CD14-positive monocyte (primary cell): ENCODE measurements at regions not wholly inside any gene's neighbourhood (a gene's known extent, or its start where the extent isn't known, plus 50 kb on each side); places are given as distances from the start of the nearest gene placed in this dataset.

Experiments
- DNase-seq, 3 donors: peaks; one replicate each; pipeline ENCODE4 v3.0.0-alpha.2; 2011 to 2022
- H2AFZ ChIP-seq: 2 replicates; pipeline ENCODE4 v1.6.0; 2012; ENCODE audit warnings: mild to moderate bottlenecking, low read depth, low read length, inconsistent platforms; ENCODE audit not compliant: insufficient read depth, poor library complexity, severe bottlenecking
- H3K27ac ChIP-seq, 2 donors: 1 replicate in 1 of 2; 2 replicates in 1 of 2; pipeline ENCODE4 v1.5.1; 2012 to 2013; ENCODE audit warnings: low read length in 2 of 2, control low read depth in 1 of 2, inconsistent platforms in 1 of 2, low read depth in 1 of 2, mild to moderate bottlenecking in 1 of 2
- H3K27me3 ChIP-seq, 2 donors: one replicate each; pipeline versions ENCODE4 v1.6.0 to v1.6.1; 2011 to 2013; ENCODE audit warnings: low read length in 2 of 2; ENCODE audit not compliant: control insufficient read depth in 2 of 2, insufficient read depth in 2 of 2
- H3K36me3 ChIP-seq, 2 donors: replicated peaks in 1 of 2; 1 replicate in 1 of 2; 2 replicates in 1 of 2; pipeline versions ENCODE4 v1.5.1 to v1.6.1; 2012 to 2013; ENCODE audit warnings: low read length in 2 of 2, control low read depth in 1 of 2, inconsistent platforms in 1 of 2, mild to moderate bottlenecking in 1 of 2; ENCODE audit not compliant: insufficient read depth in 2 of 2, control insufficient read depth in 1 of 2
- H3K4me1 ChIP-seq, 2 donors: 1 replicate in 1 of 2; 2 replicates in 1 of 2; pipeline versions ENCODE4 v1.5.1 to v1.6.1; 2012 to 2013; ENCODE audit warnings: low read length in 2 of 2, control low read depth in 1 of 2, inconsistent platforms in 1 of 2, mild to moderate bottlenecking in 1 of 2, moderate library complexity in 1 of 2; ENCODE audit not compliant: insufficient read depth in 2 of 2, control insufficient read depth in 1 of 2
- H3K4me2 ChIP-seq: replicated peaks from 2 replicates; pipeline ENCODE3; 2012; ENCODE audit warnings: low read length, moderate library complexity, mild to moderate bottlenecking; ENCODE audit not compliant: poor library complexity, severe bottlenecking; ENCODE audit errors: extremely low read depth
- H3K4me3 ChIP-seq, 3 experiments: fragments of 200-600 bp in 1 of 3; sonication (generic) in 1 of 3; replicated peaks in 1 of 3; 1 replicate in 2 of 3; 2 replicates in 1 of 3; pipeline ENCODE4 v1.5.1; 2011 to 2013; ENCODE audit warnings: low read length in 3 of 3, mild to moderate bottlenecking in 3 of 3, control low read depth in 2 of 3, low read depth in 2 of 3, inconsistent platforms in 1 of 3, moderate library complexity in 1 of 3
- H3K79me2 ChIP-seq: 2 replicates; pipeline ENCODE4 v1.6.0; 2012; ENCODE audit warnings: mild to moderate bottlenecking, control low read depth, inconsistent platforms, low read length, moderate library complexity; ENCODE audit not compliant: insufficient read depth
- H3K9ac ChIP-seq: 2 replicates; pipeline ENCODE4 v1.6.0; 2017; ENCODE audit warnings: low read length, mild to moderate bottlenecking; ENCODE audit not compliant: insufficient read depth, poor library complexity, severe bottlenecking
- H3K9me3 ChIP-seq, 2 donors: replicated peaks in 1 of 2; 1 replicate in 1 of 2; 2 replicates in 1 of 2; pipeline versions ENCODE4 v1.5.1 to v1.6.1; 2012 to 2013; ENCODE audit warnings: low read length in 2 of 2, control low read depth in 1 of 2; ENCODE audit not compliant: control insufficient read depth in 1 of 2, insufficient read depth in 1 of 2
- H4K20me1 ChIP-seq: 2 replicates; pipeline ENCODE4 v1.6.0; 2012; ENCODE audit warnings: mild to moderate bottlenecking, low read length, control low read depth, moderate library complexity; ENCODE audit not compliant: insufficient read depth
- H3K27ac Mint-ChIP-seq, 7 donors: one replicate each; pipeline ENCODE4 v1.8.0; 2020; ENCODE audit warnings: mild to moderate bottlenecking in 7 of 7, mixed read lengths in 7 of 7, moderate library complexity in 6 of 7, inconsistent platforms in 2 of 7
- H3K27me3 Mint-ChIP-seq, 3 donors: one replicate each; pipeline ENCODE4 v1.8.0; 2021 to 2022; ENCODE audit warnings: low read depth in 3 of 3, mild to moderate bottlenecking in 3 of 3, mixed read lengths in 3 of 3, moderate library complexity in 3 of 3, inconsistent platforms in 1 of 3
- H3K36me3 Mint-ChIP-seq, 2 donors: one replicate each; pipeline ENCODE4 v1.8.0; 2020; ENCODE audit warnings: mixed read lengths in 2 of 2, inconsistent platforms in 1 of 2, mild to moderate bottlenecking in 1 of 2
- H3K4me1 Mint-ChIP-seq: one replicate; pipeline ENCODE4 v1.8.0; 2020; ENCODE audit warnings: mild to moderate bottlenecking, mixed read lengths
- H3K4me3 Mint-ChIP-seq, 2 donors: one replicate each; pipeline ENCODE4 v1.8.0; 2020; ENCODE audit warnings: mild to moderate bottlenecking in 2 of 2, mixed read lengths in 2 of 2, moderate library complexity in 1 of 2
- H3K9me3 Mint-ChIP-seq, 7 donors: one replicate each; pipeline ENCODE4 v1.8.0; 2020 to 2022; ENCODE audit warnings: mixed read lengths in 7 of 7, mild to moderate bottlenecking in 6 of 7, moderate library complexity in 6 of 7, inconsistent platforms in 2 of 7
- CTCF ChIP-seq: fragments of 200-600 bp; IDR thresholded peaks from one replicate; pipeline ENCODE4 v1.8.0; 2022; ENCODE audit warnings: antibody characterized with exemption, mild to moderate bottlenecking
- WGBS: methylation state at CpG from one replicate; pipeline ENCODE4 v1.1.5; 2013; ENCODE audit warnings: missing lambda C conversion rate; ENCODE audit not compliant: insufficient coverage; 5-methylcytosine and 5-hydroxymethylcytosine counted together
- intact Hi-C, 2 donors: fragments of 100-400 bp; cut with micrococcal nuclease; formaldehyde crosslinking; loops; one replicate each; pipeline versions ENCODE4 v1.15.0 to v1.15.1; 2023

- H4K20me1 ChIP-seq: no peaks in the 10 kb centered on the region
- no peak overlapping the region for H3K4me3 ChIP-seq
- H3K9ac ChIP-seq: no peak overlapping the region
- intact Hi-C loops: no loop called here
- H3K9me3 ChIP-seq: peaks cover 0 to 8% of the 10 kb centered on the region in 2 donors
- H2AFZ ChIP-seq: no peak overlapping the region
- H3K27me3 Mint-ChIP-seq: no peaks in the 10 kb centered on the region
- 100% methylated on average over 2 of the region's 7 CpGs for WGBS
- no peaks in the 10 kb centered on the region for H3K27me3 ChIP-seq
- H3K27ac ChIP-seq: no peak overlapping the region
- H3K4me3 Mint-ChIP-seq: no peak overlapping the region
- no peak overlapping the region for H3K27ac Mint-ChIP-seq
- no peaks in the 10 kb centered on the region for H3K36me3 ChIP-seq
- no peak for TF ChIP-seq CTCF
- no peaks in the 10 kb centered on the region for H3K4me1 ChIP-seq
- no peaks in the 10 kb centered on the region for H3K79me2 ChIP-seq
- H3K36me3 Mint-ChIP-seq: no peaks in the 10 kb centered on the region
- no peak for DNase-seq
- H3K4me2 ChIP-seq: no peak overlapping the region
- H3K4me1 Mint-ChIP-seq: no peaks in the 10 kb centered on the region
- peaks cover 1 to 11% (median 7%) of the 10 kb centered on the region in 7 donors for H3K9me3 Mint-ChIP-seq
Observed at GRCh38 chr6:157727629-157728182, 95.3 kb upstream of the SNX9 start.

- H3K27me3 Mint-ChIP-seq: no peaks in the 10 kb centered on the region
Observed at GRCh38 chr6:157728183-157728881, 94.7 kb upstream of the SNX9 start.

More at GRCh38 chr6:157728183-157728881, 94.7 kb upstream of the SNX9 start:
- no peak for TF ChIP-seq CTCF
- Histone ChIP-seq H2AFZ (no peak overlapping the region), H3K27me3 (no peaks in the 10 kb centered on the region), H3K36me3 (no peaks in the 10 kb centered on the region), H3K9ac (no peak overlapping the region), H3K4me2 (no peak overlapping the region), H3K27ac (no peak overlapping the region), H3K4me1 (no peaks in the 10 kb centered on the region), H3K79me2 (no peaks in the 10 kb centered on the region), H3K4me3 (no peak overlapping the region), H3K9me3 (peaks cover 0 to 8% of the 10 kb centered on the region in 2 donors), H4K20me1 (no peaks in the 10 kb centered on the region)
- Mint-ChIP-seq H3K4me3 (no peak overlapping the region), H3K27ac (no peak overlapping the region), H3K9me3 (peaks cover 1 to 11% (median 7%) of the 10 kb centered on the region in 7 donors), H3K4me1 (no peaks in the 10 kb centered on the region), H3K36me3 (no peaks in the 10 kb centered on the region)
- WGBS: no CpG with 5 or more reads among the region's 6 CpGs
- intact Hi-C loops: no loop called here
- DNase-seq: no peak
